GM12865 (cell line): ENCODE measurements at regions not wholly inside any gene's neighbourhood (a gene's known extent, or its start where the extent isn't known, plus 50 kb on each side); places are given as distances from the start of the nearest gene placed in this dataset.
"Not testable (repeated sequence)": the region's sequence is repeated elsewhere in the genome, so short reads cannot be mapped to it uniquely, and the experiment has no call there.

Source experiments
- DNase-seq: peaks from one replicate; pipeline ENCODE4 v3.0.0; 2010; ENCODE audit warnings: low read depth
- H3K4me3 ChIP-seq: 2 replicates; pipeline ENCODE4 v1.5.1; 2011; ENCODE audit warnings: mild to moderate bottlenecking, low read depth, low read length, control low read depth
- CTCF ChIP-seq: IDR thresholded peaks from 2 replicates; pipeline ENCODE4 v1.5.1; 2011; ENCODE audit warnings: low read length, control low read depth, low read depth, inconsistent platforms; ENCODE audit not compliant: insufficient read depth; ENCODE audit errors: missing control alignments

- H3K4me3 ChIP-seq, result no peak overlapping the region
- DNase-seq, result no peak
- no peak for TF ChIP-seq CTCF
Measured at GRCh38 chr2:102871707-102872106, 109.9 kb downstream of the TMEM182 start.

- no peak for DNase-seq
- TF ChIP-seq CTCF, result no peak
- no peak overlapping the region for H3K4me3 ChIP-seq
Measured at GRCh38 chr2:102872388-102872787, 110.6 kb downstream of the TMEM182 start.

GRCh38 chr2:102879513-102879912 is 117.7 kb downstream of the TMEM182 start:
- DNase-seq, H3K4me3 ChIP-seq: not testable (repeated sequence)

GRCh38 chr2:102880731-102881130 is 118.9 kb downstream of the TMEM182 start:
- no peak for TF ChIP-seq CTCF
- DNase-seq, result no peak
- no peak overlapping the region for H3K4me3 ChIP-seq

- H3K4me3 ChIP-seq, result no peak overlapping the region
- no peak for DNase-seq
- TF ChIP-seq CTCF, result no peak
Measured at GRCh38 chr2:102886216-102886893, 124.5 kb downstream of the TMEM182 start.

GRCh38 chr2:102888514-102888913 is 126.7 kb downstream of the TMEM182 start:
- DNase-seq, result no peak
- TF ChIP-seq CTCF, result no peak
- H3K4me3 ChIP-seq, result no peak overlapping the region

- no peak for DNase-seq
- no peak for TF ChIP-seq CTCF
- no peak overlapping the region for H3K4me3 ChIP-seq
Measured at GRCh38 chr2:102891296-102891695, 129.5 kb downstream of the TMEM182 start.
